SK-N-SH (cell line): ENCODE measurements at regions not wholly inside any gene's neighbourhood (a gene's known extent, or its start where the extent isn't known, plus 50 kb on each side); places are given as distances from the start of the nearest gene placed in this dataset.

Source experiments
- CTCF ChIA-PET: fragments of 300-600, 350-600 bp; formaldehyde crosslinking; extraction: SDS; loops from one replicate; lab custom pipeline; 2021; lab: Yijun Ruan, JAX
- POLR2A ChIA-PET: fragments of 350-600 bp; sonication (Branson Sonifier 250); formaldehyde crosslinking; extraction: SDS; loops from one replicate; lab custom pipeline; 2020; ENCODE audit warnings: antibody characterized with exemption, inconsistent platforms; lab: Yijun Ruan, JAX
- DNase-seq: peaks from one replicate; pipeline ENCODE4 v3.0.0; 2012
- H2AFZ ChIP-seq: fragments of 200-600 bp; sonication (generic); 2 replicates; pipeline ENCODE4 v1.8.1; 2016; ENCODE audit warnings: antibody characterized with exemption, mild to moderate bottlenecking, low read depth
- H3F3A ChIP-seq: fragments of 200-600 bp; sonication (generic); replicated peaks from 2 replicates; pipeline ENCODE3; 2016; ENCODE audit warnings: antibody characterized with exemption, mild to moderate bottlenecking; ENCODE audit not compliant: insufficient read depth
- H3K27ac ChIP-seq, 2 experiments: fragments of 200-500 bp in 1 of 2; fragments of 200-600 bp in 1 of 2; sonication (Bioruptor generic) in 1 of 2; sonication (generic), shearing (Covaris generic) in 1 of 2; 2 replicates each; pipeline versions ENCODE4 v1.5.1 to v1.6.1; 2014 to 2016; ENCODE audit warnings: low read depth in 2 of 2, inconsistent platforms in 1 of 2, low read length in 1 of 2, mild to moderate bottlenecking in 1 of 2, mixed read lengths in 1 of 2
- H3K27me3 ChIP-seq: fragments of 200-600 bp; sonication (generic), shearing (Covaris generic); 2 replicates; pipeline ENCODE4 v1.6.1; 2016; ENCODE audit warnings: mixed run types; ENCODE audit not compliant: insufficient read depth
- H3K36me3 ChIP-seq, 2 experiments: fragments of 200-500 bp in 1 of 2; fragments of 200-600 bp in 1 of 2; sonication (Bioruptor generic) in 1 of 2; sonication (generic) in 1 of 2; replicated peaks in 1 of 2; 2 replicates each; pipeline versions ENCODE3 to v1.5.1; 2014 to 2016; ENCODE audit warnings: low read length in 1 of 2, mild to moderate bottlenecking in 1 of 2; ENCODE audit not compliant: insufficient read depth in 2 of 2, control insufficient read depth in 1 of 2
- H3K4me1 ChIP-seq, 2 experiments: fragments of 200-500 bp in 1 of 2; fragments of 200-600 bp in 1 of 2; sonication (Bioruptor generic) in 1 of 2; sonication (generic), shearing (Covaris generic) in 1 of 2; 2 replicates each; pipeline versions ENCODE4 v1.5.1 to v1.6.1; 2014 to 2016; ENCODE audit warnings: low read depth in 1 of 2, low read length in 1 of 2, mixed run types in 1 of 2; ENCODE audit not compliant: insufficient read depth in 2 of 2, control insufficient read depth in 1 of 2
- H3K4me2 ChIP-seq: fragments of 200-600 bp; sonication (generic), shearing (Covaris generic); 2 replicates; pipeline ENCODE4 v1.6.1; 2017; ENCODE audit warnings: mixed run types
- H3K4me3 ChIP-seq, 2 experiments: fragments of 200-500 bp in 1 of 2; fragments of 200-600 bp in 1 of 2; sonication (Bioruptor generic) in 1 of 2; sonication (generic), shearing (Covaris generic) in 1 of 2; 2 replicates each; pipeline versions ENCODE4 v1.5.1 to v1.8.1; 2014 to 2016; ENCODE audit warnings: low read depth in 2 of 2, inconsistent platforms in 1 of 2, low read length in 1 of 2, mild to moderate bottlenecking in 1 of 2, mixed read lengths in 1 of 2, moderate library complexity in 1 of 2
- H3K79me2 ChIP-seq: fragments of 200-600 bp; sonication (generic); 2 replicates; pipeline ENCODE4 v1.8.1; 2017; ENCODE audit warnings: mild to moderate bottlenecking; ENCODE audit not compliant: insufficient read depth
- H3K9ac ChIP-seq: fragments of 200-600 bp; sonication (generic); 2 replicates; pipeline ENCODE4 v1.6.1; 2017; ENCODE audit warnings: mixed run types
- H3K9me2 ChIP-seq: fragments of 200-600 bp; sonication (generic); 2 replicates; pipeline ENCODE4 v1.6.1; 2017; ENCODE audit warnings: mixed run types
- H3K9me3 ChIP-seq: fragments of 200-600 bp; sonication (generic); 2 replicates; pipeline ENCODE4 v1.6.1; 2017; ENCODE audit warnings: mixed run types, mild to moderate bottlenecking, moderate library complexity
- H4K20me1 ChIP-seq: fragments of 200-600 bp; sonication (generic); 2 replicates; pipeline ENCODE4 v1.6.1; 2017; ENCODE audit warnings: mild to moderate bottlenecking, mixed run types; ENCODE audit not compliant: insufficient read depth
- CHD2 ChIP-seq: fragments of 150-350 bp; IDR thresholded peaks from 2 replicates; pipeline ENCODE4 v1.6.1; 2018; ENCODE audit warnings: low read length; ENCODE audit not compliant: partially characterized antibody
- CTCF ChIP-seq: fragments of 200-600 bp; sonication (generic); IDR thresholded peaks from 2 replicates; pipeline ENCODE4 v1.6.1; 2017; ENCODE audit warnings: antibody characterized with exemption, mild to moderate bottlenecking, moderate library complexity
- FOXM1 ChIP-seq: IDR thresholded peaks from 2 replicates; pipeline ENCODE4 v1.4.0; 2012; ENCODE audit warnings: low read depth, mild to moderate bottlenecking
- GABPA ChIP-seq: IDR thresholded peaks from 2 replicates; pipeline ENCODE4 v1.4.0; 2012; ENCODE audit warnings: low read depth, mild to moderate bottlenecking
- JUND ChIP-seq: IDR thresholded peaks from 2 replicates; pipeline ENCODE4 v1.4.0; 2012
- MAX ChIP-seq: IDR thresholded peaks from 2 replicates; pipeline ENCODE4 v1.4.0; 2012; ENCODE audit warnings: low read depth
- MXI1 ChIP-seq: IDR thresholded peaks from 2 replicates; pipeline ENCODE4 v1.6.1; 2012; ENCODE audit warnings: mild to moderate bottlenecking, low read depth, low read length, improper control_type of control experiment
- NFIC ChIP-seq: IDR thresholded peaks from 2 replicates; pipeline ENCODE4 v1.4.0; 2012; ENCODE audit warnings: borderline replicate concordance
- POLR2AphosphoS5 ChIP-seq: IDR thresholded peaks from 2 replicates; pipeline ENCODE4 v1.6.1; 2012; ENCODE audit warnings: low read depth, low read length
- REST ChIP-seq: IDR thresholded peaks from 2 replicates; pipeline ENCODE4 v1.6.1; 2012; ENCODE audit warnings: mild to moderate bottlenecking, low read depth, low read length, moderate library complexity
- RFX5 ChIP-seq: IDR thresholded peaks from 2 replicates; pipeline ENCODE4 v1.6.1; 2012; ENCODE audit warnings: mild to moderate bottlenecking, improper control_type of control experiment, low read length
- SMC3 ChIP-seq: IDR thresholded peaks from 2 replicates; pipeline ENCODE4 v1.6.1; 2012; ENCODE audit warnings: low read depth, low read length, improper control_type of control experiment
- TAF1 ChIP-seq: IDR thresholded peaks from 2 replicates; pipeline ENCODE4 v1.6.1; 2012; ENCODE audit warnings: low read depth, mild to moderate bottlenecking, low read length, moderate library complexity, borderline replicate concordance
- TCF12 ChIP-seq: IDR thresholded peaks from 2 replicates; pipeline ENCODE4 v1.4.0; 2012
- USF1 ChIP-seq: IDR thresholded peaks from 2 replicates; pipeline ENCODE4 v1.4.0; 2012; ENCODE audit warnings: low read depth, borderline replicate concordance
- USF2 ChIP-seq: fragments of 150-350 bp; IDR thresholded peaks from 2 replicates; pipeline ENCODE4 v1.6.1; 2017; ENCODE audit warnings: antibody characterized with exemption, low read length, low read depth, borderline replicate concordance
- YY1 ChIP-seq: IDR thresholded peaks from 2 replicates; pipeline ENCODE4 v1.4.0; 2012; ENCODE audit warnings: low read depth, mild to moderate bottlenecking
- WGBS: methylation state at CpG from one replicate; pipeline ENCODE4 v1.1.6; 2017; ENCODE audit warnings: low lambda C conversion rate; 5-methylcytosine and 5-hydroxymethylcytosine counted together

GRCh38 chr4:125235971-125236370, 78.8 kb upstream of the FAT4 start:
- DNase-seq: no peak
- no peaks in the 10 kb centered on the region for H4K20me1 ChIP-seq
- no peak overlapping the region for H3K4me3 ChIP-seq
- no peaks in the 10 kb centered on the region for H3K9me2 ChIP-seq
- no peak overlapping the region for H3K4me2 ChIP-seq
- POLR2A ChIA-PET: no interaction called here
- no peaks in the 10 kb centered on the region for H3K27me3 ChIP-seq
- H3K4me1 ChIP-seq: no peaks in the 10 kb centered on the region
- no peaks in the 10 kb centered on the region for H3K79me2 ChIP-seq
- H3K9me3 ChIP-seq: no peaks in the 10 kb centered on the region
- H3K27ac ChIP-seq: no peak overlapping the region
- no peaks in the 10 kb centered on the region for H3F3A ChIP-seq
- 82% methylated on average over 4 of the region's 4 CpGs for WGBS
- no peaks in the 10 kb centered on the region for H3K36me3 ChIP-seq
- CTCF ChIA-PET: interaction anchor here (0.7 to 1.4 kb wide), 3 partner anchors 9 to 913 kb away, joined by 3 to 5 read pairs (median 4); no protein-coding TSS in a partner anchor
- TF ChIP-seq CTCF (no peak), MAX (no peak), TAF1 (no peak), POLR2AphosphoS5 (no peak), TCF12 (no peak), YY1 (no peak), FOXM1 (no peak), GABPA (no peak)
- H3K9ac ChIP-seq: no peak overlapping the region
- H2AFZ ChIP-seq: no peak overlapping the region

GRCh38 chr4:125231661-125232060, 83.1 kb upstream of the FAT4 start:
- H3K4me2 ChIP-seq: no peak overlapping the region
- no peak for DNase-seq
- no peaks in the 10 kb centered on the region for H3K4me1 ChIP-seq
- ChIA-PET POLR2A (no interaction called here), CTCF (no interaction called here)
- no peaks in the 10 kb centered on the region for H3K27me3 ChIP-seq
- no peak overlapping the region for H3K4me3 ChIP-seq
- no peaks in the 10 kb centered on the region for H3F3A ChIP-seq
- H3K27ac ChIP-seq: no peak overlapping the region
- H3K9me3 ChIP-seq: no peaks in the 10 kb centered on the region
- 29% methylated on average over 1 of the region's 1 CpG for WGBS
- H3K36me3 ChIP-seq: no peaks in the 10 kb centered on the region
- no peaks in the 10 kb centered on the region for H3K9me2 ChIP-seq
- no peak for TF ChIP-seq CHD2
- no peaks in the 10 kb centered on the region for H3K79me2 ChIP-seq
- no peak overlapping the region for H2AFZ ChIP-seq
- H3K9ac ChIP-seq: no peak overlapping the region
- H4K20me1 ChIP-seq: no peaks in the 10 kb centered on the region

- H3K79me2 ChIP-seq: no peaks in the 10 kb centered on the region
- H3K36me3 ChIP-seq: no peaks in the 10 kb centered on the region
- no peaks in the 10 kb centered on the region for H3K9me3 ChIP-seq
- no peaks in the 10 kb centered on the region for H4K20me1 ChIP-seq
- H3K27ac ChIP-seq: no peak overlapping the region
- H3K4me2 ChIP-seq: no peak overlapping the region
- H3K27me3 ChIP-seq: no peaks in the 10 kb centered on the region
- no peaks in the 10 kb centered on the region for H3F3A ChIP-seq
- H3K4me3 ChIP-seq: no peak overlapping the region
- H3K9ac ChIP-seq: no peak overlapping the region
- no peaks in the 10 kb centered on the region for H3K9me2 ChIP-seq
- ChIA-PET CTCF (no interaction called here), POLR2A (no interaction called here)
- DNase-seq: no peak
- H2AFZ ChIP-seq: no peak overlapping the region
- 99% methylated on average over 19 of the region's 35 CpGs for WGBS
- no peaks in the 10 kb centered on the region for H3K4me1 ChIP-seq
- TF ChIP-seq NFIC (no peak), MAX (no peak), REST (no peak), USF2 (no peak), JUND (no peak), USF1 (no peak), MXI1 (no peak), SMC3 (no peak), RFX5 (no peak)
Measured at GRCh38 chr4:125229596-125230058, 85.1 kb upstream of the FAT4 start.
